ENCODE measurements at regions not wholly inside any gene's neighbourhood (a gene's known extent, or its start where the extent isn't known, plus 50 kb on each side); places are given as distances from the start of the nearest gene placed in this dataset.

- no peak overlapping the region for H3K27ac ChIP-seq
- no peaks in the 10 kb centered on the region for H3K27me3 ChIP-seq
- H3K4me1 ChIP-seq: peaks cover 0 to 7% (median 0%) of the 10 kb centered on the region in 4 donors
- no peak for TF ChIP-seq CTCF (IDR thresholded peaks at IDR 0.05)
- no peaks in the 10 kb centered on the region for H3K36me3 ChIP-seq
- intact Hi-C loops (cut with DNase I; ENCODE audit: low total_unique reads): no loop called here
- H3K9me3 ChIP-seq: no peaks in the 10 kb centered on the region
- DNase-seq: no peak
- no peak overlapping the region for H3K4me3 ChIP-seq
Measured at GRCh38 chr5:57863661-57864060, 381.1 kb upstream of the ACTBL2 start.

- intact Hi-C loops (cut with DNase I; ENCODE audit: low total_unique reads): no loop called here
- H3K27ac ChIP-seq: no peak overlapping the region
Measured at GRCh38 chr5:57862942-57863341, 380.3 kb upstream of the ACTBL2 start.

GRCh38 chr5:57862471-57862911 lies 379.9 kb upstream of the ACTBL2 start:
- H3K4me1 ChIP-seq: peaks cover 0 to 7% (median 0%) of the 10 kb centered on the region in 4 donors
- no peaks in the 10 kb centered on the region for H3K27me3 ChIP-seq
- no peak for TF ChIP-seq CTCF (IDR thresholded peaks at IDR 0.05)
- no peak overlapping the region for H3K4me3 ChIP-seq
- no peak overlapping the region for H3K27ac ChIP-seq
- no peaks in the 10 kb centered on the region for H3K36me3 ChIP-seq
- DNase-seq: no peak
- intact Hi-C loops (cut with DNase I; ENCODE audit: low total_unique reads): no loop called here
- no peaks in the 10 kb centered on the region for H3K9me3 ChIP-seq

More at GRCh38 chr5:57862942-57863341, 380.3 kb upstream of the ACTBL2 start:
- Histone ChIP-seq H3K4me1 (peaks cover 0 to 7% (median 0%) of the 10 kb centered on the region in 4 donors), H3K4me3 (no peak overlapping the region), H3K9me3 (no peaks in the 10 kb centered on the region), H3K36me3 (no peaks in the 10 kb centered on the region), H3K27me3 (no peaks in the 10 kb centered on the region)
- DNase-seq: no peak
- TF ChIP-seq CTCF (IDR thresholded peaks at IDR 0.05): no peak

- H3K27ac ChIP-seq: no peak overlapping the region
- no peak for DNase-seq
- no peak for TF ChIP-seq CTCF (IDR thresholded peaks at IDR 0.05)
- H3K9me3 ChIP-seq: no peaks in the 10 kb centered on the region
- intact Hi-C loops (cut with DNase I; ENCODE audit: low total_unique reads): no loop called here
- no peak overlapping the region for H3K4me3 ChIP-seq
- no peaks in the 10 kb centered on the region for H3K36me3 ChIP-seq
- no peaks in the 10 kb centered on the region for H3K27me3 ChIP-seq
- H3K4me1 ChIP-seq: peaks cover 0 to 7% (median 0%) of the 10 kb centered on the region in 4 donors
Measured at GRCh38 chr5:57859626-57860025, 377.0 kb upstream of the ACTBL2 start.

GRCh38 chr5:57858905-57859304 lies 376.3 kb upstream of the ACTBL2 start:
- TF ChIP-seq CTCF (IDR thresholded peaks at IDR 0.05): no peak
- Histone ChIP-seq H3K4me1 (peaks cover 0 to 7% (median 0%) of the 10 kb centered on the region in 4 donors), H3K36me3 (no peaks in the 10 kb centered on the region), H3K4me3 (no peak overlapping the region), H3K27me3 (no peaks in the 10 kb centered on the region), H3K27ac (no peak overlapping the region), H3K9me3 (no peaks in the 10 kb centered on the region)
- intact Hi-C loops (cut with DNase I; ENCODE audit: low total_unique reads): no loop called here
- DNase-seq: no peak

GRCh38 chr5:57857696-57858095 lies 375.1 kb upstream of the ACTBL2 start:
- no peaks in the 10 kb centered on the region for H3K9me3 ChIP-seq
- no peak for DNase-seq
- TF ChIP-seq CTCF (IDR thresholded peaks at IDR 0.05): no peak
- intact Hi-C loops (cut with DNase I; ENCODE audit: low total_unique reads): no loop called here
- peaks cover 0 to 5% (median 0%) of the 10 kb centered on the region in 4 donors for H3K4me1 ChIP-seq
- no peak overlapping the region for H3K4me3 ChIP-seq
- H3K27me3 ChIP-seq: no peaks in the 10 kb centered on the region
- H3K27ac ChIP-seq: no peak overlapping the region
- no peaks in the 10 kb centered on the region for H3K36me3 ChIP-seq

Data from tibial artery (tissue), 4 donors.